GM19397 (cell line): ENCODE measurements at regions not wholly inside any gene's neighbourhood (a gene's known extent, or its start where the extent isn't known, plus 50 kb on each side); places are given as distances from the start of the nearest gene placed in this dataset.

Experiments
- ATAC-seq: cut with Tn5 transposase; IDR thresholded peaks from one replicate; pipeline ENCODE4 v1.9.1; 2021; ENCODE audit warnings: mild to moderate bottlenecking, moderate library complexity; ENCODE audit not compliant: unreplicated experiment

DNA sequence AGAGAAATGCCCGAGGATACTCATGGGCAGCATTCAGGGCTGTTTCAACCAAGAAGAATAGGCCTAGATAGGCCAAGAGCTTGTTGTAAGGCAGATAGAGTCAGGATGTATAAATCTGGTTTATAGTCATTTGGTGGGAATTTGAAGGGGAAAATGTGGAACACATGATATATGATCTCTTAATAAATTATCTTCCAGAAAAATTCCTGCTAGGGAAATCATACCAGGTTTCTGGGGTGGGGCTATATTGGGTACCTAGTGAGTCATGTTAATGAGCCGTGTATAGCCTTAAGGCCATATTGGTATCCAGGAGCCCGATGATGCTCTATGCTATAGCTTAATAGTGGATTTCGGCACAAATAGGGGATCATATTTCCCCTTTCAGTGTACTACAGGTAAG is 51.5 kb upstream of the HTR2A start:
- no peak for ATAC-seq

DNA sequence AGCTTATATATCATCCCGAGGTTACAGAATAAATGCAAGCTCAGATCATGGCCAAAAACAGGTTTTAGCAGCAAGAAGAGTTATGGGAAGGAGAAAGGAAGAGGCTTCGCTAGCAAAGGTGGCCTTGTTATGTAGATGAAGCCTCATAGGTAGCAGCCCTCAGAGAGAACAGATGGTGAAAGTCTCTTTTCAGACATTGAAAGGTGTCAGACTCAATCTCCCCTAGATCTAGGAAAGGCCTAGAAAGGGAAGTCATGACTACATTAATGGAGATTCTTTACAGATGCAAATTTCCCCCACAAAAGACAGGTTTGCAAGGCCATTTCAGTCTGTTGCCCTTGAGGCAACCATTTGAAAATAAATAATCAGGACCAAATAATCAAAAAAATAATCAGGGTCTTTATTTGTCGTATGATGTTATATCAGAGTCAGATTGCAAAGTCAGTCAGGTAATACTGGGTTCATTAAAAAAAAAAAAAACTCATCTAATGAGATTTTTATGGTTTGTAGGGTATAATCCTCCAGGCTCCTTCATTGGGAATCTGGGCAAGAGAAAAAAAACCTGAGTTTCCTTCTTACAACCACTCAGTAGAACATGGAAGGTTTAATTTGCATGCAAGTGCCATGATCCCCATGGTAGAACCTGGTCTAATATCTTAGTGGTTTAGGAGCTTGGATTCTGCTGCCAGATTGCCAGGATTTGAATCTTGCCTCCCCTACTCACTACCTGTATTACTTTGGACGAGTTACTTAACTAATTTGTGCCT is 50.8 kb upstream of the HTR2A start:
- ATAC-seq, result no peak
